DND-41 (cell line): ENCODE measurements at regions not wholly inside any gene's neighbourhood (a gene's known extent, or its start where the extent isn't known, plus 50 kb on each side); places are given as distances from the start of the nearest gene placed in this dataset.

Source experiments
- EZH2 ChIP-seq: IDR thresholded peaks from 3 replicates; pipeline ENCODE4 v1.6.1; 2012; ENCODE audit warnings: borderline replicate concordance, low read depth, mild to moderate bottlenecking, moderate library complexity, low read length, inconsistent platforms; ENCODE audit not compliant: severe bottlenecking
- TF ChIP-seq, protein P1 (sequence below): IDR thresholded peaks from 2 replicates; pipeline ENCODE4 v1.5.1; 2012; ENCODE audit warnings: borderline replicate concordance, low read length, moderate library complexity, mild to moderate bottlenecking; ENCODE audit not compliant: poor library complexity, severe bottlenecking; ENCODE audit errors: extremely low read depth

- TF ChIP-seq, protein P1, sequence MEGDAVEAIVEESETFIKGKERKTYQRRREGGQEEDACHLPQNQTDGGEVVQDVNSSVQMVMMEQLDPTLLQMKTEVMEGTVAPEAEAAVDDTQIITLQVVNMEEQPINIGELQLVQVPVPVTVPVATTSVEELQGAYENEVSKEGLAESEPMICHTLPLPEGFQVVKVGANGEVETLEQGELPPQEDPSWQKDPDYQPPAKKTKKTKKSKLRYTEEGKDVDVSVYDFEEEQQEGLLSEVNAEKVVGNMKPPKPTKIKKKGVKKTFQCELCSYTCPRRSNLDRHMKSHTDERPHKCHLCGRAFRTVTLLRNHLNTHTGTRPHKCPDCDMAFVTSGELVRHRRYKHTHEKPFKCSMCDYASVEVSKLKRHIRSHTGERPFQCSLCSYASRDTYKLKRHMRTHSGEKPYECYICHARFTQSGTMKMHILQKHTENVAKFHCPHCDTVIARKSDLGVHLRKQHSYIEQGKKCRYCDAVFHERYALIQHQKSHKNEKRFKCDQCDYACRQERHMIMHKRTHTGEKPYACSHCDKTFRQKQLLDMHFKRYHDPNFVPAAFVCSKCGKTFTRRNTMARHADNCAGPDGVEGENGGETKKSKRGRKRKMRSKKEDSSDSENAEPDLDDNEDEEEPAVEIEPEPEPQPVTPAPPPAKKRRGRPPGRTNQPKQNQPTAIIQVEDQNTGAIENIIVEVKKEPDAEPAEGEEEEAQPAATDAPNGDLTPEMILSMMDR = no peak
- no peak for TF ChIP-seq EZH2
Observed at GRCh38 chr2:207375207-207375875, 154.4 kb upstream of the CREB1 start.
